Stimulated activated CD4-positive, alpha-beta T cell treated with anti-CD3 and anti-CD28 coated beads, Interleukin-2, amount 100 ng/mL, for 48 hours (primary cell): ENCODE measurements at regions not wholly inside any gene's neighbourhood (a gene's known extent, or its start where the extent isn't known, plus 50 kb on each side); places are given as distances from the start of the nearest gene placed in this dataset.
"Not testable (repeated sequence)": the region's sequence is repeated elsewhere in the genome, so short reads cannot be mapped to it uniquely, and the experiment has no call there.

Source experiments
- DNase-seq, 2 donors: peaks; one replicate each; pipeline ENCODE4 v3.0.0-alpha.2; 2020

GRCh38 chr6:18527836-18528743, 140.9 kb downstream of the RNF144B start:
- DNase-seq, result no peak

GRCh38 chr6:18530201-18530600, 143.1 kb downstream of the RNF144B start:
- no peak for DNase-seq

- DNase-seq, result no peak
These were observed 145.0 kb downstream of the RNF144B start for GRCh38 chr6:18532139-18532538.

- no peak for DNase-seq
These were observed 146.6 kb downstream of the RNF144B start for GRCh38 chr6:18533793-18534192.

GRCh38 chr6:18536591-18537055, 149.5 kb downstream of the RNF144B start:
- no peak for DNase-seq

- no peak for DNase-seq
These were observed 151.2 kb downstream of the RNF144B start for GRCh38 chr6:18538315-18538714.

- no peak for DNase-seq
These were observed 155.9 kb downstream of the RNF144B start for GRCh38 chr6:18543051-18543450.

GRCh38 chr6:18545142-18545541, 158.0 kb downstream of the RNF144B start:
- not testable (repeated sequence) for DNase-seq

GRCh38 chr6:18545726-18546125, 158.6 kb downstream of the RNF144B start:
- DNase-seq, result no peak

- DNase-seq, result no peak
These were observed 163.0 kb downstream of the RNF144B start for GRCh38 chr6:18550119-18550518.

- no peak for DNase-seq
These were observed 164.1 kb downstream of the RNF144B start for GRCh38 chr6:18551228-18551627.

- DNase-seq, result no peak
These were observed 168.6 kb downstream of the RNF144B start for GRCh38 chr6:18555750-18556149.

GRCh38 chr6:18561037-18561750, 174.0 kb downstream of the RNF144B start:
- DNase-seq, result no peak

- DNase-seq, result no peak
These were observed 175.6 kb downstream of the RNF144B start for GRCh38 chr6:18562726-18563125.

- DNase-seq, result no peak
These were observed 177.6 kb downstream of the RNF144B start for GRCh38 chr6:18564775-18565174.

GRCh38 chr6:18565231-18565630, 178.1 kb downstream of the RNF144B start:
- no peak for DNase-seq

- DNase-seq, result no peak
These were observed 180.2 kb downstream of the RNF144B start for GRCh38 chr6:18567380-18567779.

- DNase-seq, result no peak
These were observed 190.3 kb downstream of the RNF144B start for GRCh38 chr6:18577491-18577890.

GRCh38 chr6:18579166-18579565, 192.0 kb downstream of the RNF144B start:
- DNase-seq, result no peak

GRCh38 chr6:18579869-18580268, 192.7 kb downstream of the RNF144B start:
- DNase-seq, result no peak

- DNase-seq, result no peak
These were observed 197.2 kb downstream of the RNF144B start for GRCh38 chr6:18584372-18584771.

GRCh38 chr6:18585032-18585573, 198.0 kb downstream of the RNF144B start:
- DNase-seq, result no peak

- DNase-seq, result no peak
These were observed 199.0 kb downstream of the RNF144B start for GRCh38 chr6:18586133-18586532.
